NCI-H2107 (cell line): ENCODE measurements at regions not wholly inside any gene's neighbourhood (a gene's known extent, or its start where the extent isn't known, plus 50 kb on each side); places are given as distances from the start of the nearest gene placed in this dataset.
"Not testable (repeated sequence)": the region's sequence is repeated elsewhere in the genome, so short reads cannot be mapped to it uniquely, and the experiment has no call there.

Source experiments
- DNase-seq: peaks from one replicate; lab custom pipeline; 2025; lab: John Stamatoyannopoulos, UW

- DNase-seq, result no peak
These were observed 102.6 kb downstream of the PLG start for GRCh38 chr6:160804639-160805038.

DNA sequence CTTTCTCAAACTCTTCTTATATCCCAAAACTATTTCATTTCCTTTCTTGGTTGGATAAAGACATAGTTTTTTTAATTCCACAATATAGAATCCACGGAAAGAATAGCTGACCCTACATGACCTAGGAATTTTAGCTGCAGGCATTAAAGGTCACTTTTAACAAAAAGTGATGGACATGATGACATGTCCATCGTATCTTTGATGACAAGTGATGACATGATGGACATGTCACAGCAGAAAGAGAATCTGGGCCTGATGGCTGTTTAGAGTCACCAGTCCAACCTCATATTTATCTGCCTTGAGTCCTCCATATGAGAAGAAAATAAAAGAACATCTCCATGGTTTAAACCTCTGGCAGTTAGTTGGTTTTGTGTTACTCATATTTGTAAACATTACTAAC, 106.2 kb downstream of the PLG start:
- no peak for DNase-seq

DNA sequence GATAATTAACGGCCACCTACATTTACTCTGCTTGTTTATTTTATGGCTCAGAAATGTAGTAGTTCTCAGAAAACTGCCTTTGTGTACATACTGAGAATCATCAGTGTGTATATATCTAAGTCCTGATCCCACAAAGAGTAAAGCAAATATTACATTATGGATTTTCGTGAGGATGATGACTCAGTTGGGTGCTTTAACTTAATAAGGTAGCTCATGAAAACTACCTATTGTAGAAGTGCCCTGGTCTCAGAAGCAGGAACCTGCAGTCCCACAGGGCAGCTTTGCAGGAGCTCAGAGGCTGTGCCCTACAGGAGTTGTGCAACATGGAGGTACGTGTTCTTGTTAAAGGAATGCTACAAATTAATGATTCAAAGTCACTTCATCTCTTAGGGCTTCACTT, 108.2 kb downstream of the PLG start:
- no peak for DNase-seq

DNA sequence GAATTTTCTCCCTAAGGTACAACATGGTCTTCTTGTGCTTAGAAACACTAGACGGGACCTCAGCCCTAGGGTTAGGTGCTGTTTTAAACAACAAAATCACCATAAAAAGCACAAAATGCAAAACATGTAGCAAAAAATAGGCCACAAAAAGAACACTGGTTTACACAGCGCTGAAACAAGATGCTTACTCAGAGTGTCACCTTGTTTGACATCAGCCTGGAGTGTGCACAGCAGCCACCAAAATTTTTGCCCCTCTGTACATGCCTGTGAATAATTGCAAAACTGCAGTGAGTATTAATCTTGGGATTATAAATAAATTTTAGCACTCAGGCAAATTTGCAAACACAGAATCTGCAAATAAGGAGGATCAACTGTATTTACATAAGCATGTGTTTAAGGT, 110.1 kb downstream of the PLG start:
- DNase-seq, result no peak

GRCh38 chr6:160818934-160819333, 116.9 kb downstream of the PLG start:
- DNase-seq, result no peak

GRCh38 chr6:160820661-160821060, 118.6 kb downstream of the PLG start:
- DNase-seq, result not testable (repeated sequence)

DNA sequence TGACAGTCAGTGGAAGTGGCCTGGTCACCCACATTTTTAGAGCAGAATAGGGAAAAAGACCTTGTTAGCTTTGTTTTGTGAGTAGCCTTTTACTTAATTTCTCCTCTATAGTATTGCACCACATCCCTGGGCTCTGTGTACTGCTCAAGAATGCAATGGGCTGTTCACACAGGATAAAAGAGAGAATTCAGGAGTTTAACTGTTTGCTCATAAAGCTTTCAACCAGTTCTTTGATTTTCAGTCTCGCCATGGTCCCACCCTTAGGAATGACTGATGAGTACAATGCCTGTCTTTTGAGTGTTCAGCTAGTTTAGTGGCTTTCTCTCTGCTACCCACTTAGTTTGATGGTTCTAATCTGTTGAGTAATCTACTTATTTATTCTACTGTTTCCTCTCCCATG, 129.7 kb downstream of the PLG start:
- DNase-seq, result no peak

- no peak for DNase-seq
These were observed 130.4 kb downstream of the PLG start for GRCh38 chr6:160832422-160832821.

GRCh38 chr6:160837146-160837545, 135.1 kb downstream of the PLG start:
- DNase-seq, result no peak

GRCh38 chr6:160851031-160851430, 140.5 kb upstream of the MAP3K4 start:
- no peak for DNase-seq

DNA sequence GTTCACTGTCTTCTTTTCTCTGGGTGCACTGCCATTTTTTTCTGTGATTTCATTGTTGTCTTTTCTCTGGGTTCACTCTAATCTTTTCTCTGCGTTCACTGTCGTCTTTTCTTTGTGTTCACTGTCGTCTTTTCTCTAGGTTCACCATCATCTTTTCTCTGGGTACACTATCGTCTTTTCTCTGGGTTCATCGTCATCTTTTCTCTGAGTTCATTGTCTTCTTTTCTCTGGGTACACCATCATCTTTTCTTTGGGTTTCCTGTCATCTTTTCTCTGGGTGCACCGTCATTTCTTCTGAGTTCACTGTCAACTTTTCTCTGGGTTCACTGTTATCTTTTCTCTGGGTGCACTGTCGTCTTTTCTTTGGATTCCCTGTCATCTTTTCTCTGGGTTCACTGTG, 137.6 kb upstream of the MAP3K4 start:
- no peak for DNase-seq

DNA sequence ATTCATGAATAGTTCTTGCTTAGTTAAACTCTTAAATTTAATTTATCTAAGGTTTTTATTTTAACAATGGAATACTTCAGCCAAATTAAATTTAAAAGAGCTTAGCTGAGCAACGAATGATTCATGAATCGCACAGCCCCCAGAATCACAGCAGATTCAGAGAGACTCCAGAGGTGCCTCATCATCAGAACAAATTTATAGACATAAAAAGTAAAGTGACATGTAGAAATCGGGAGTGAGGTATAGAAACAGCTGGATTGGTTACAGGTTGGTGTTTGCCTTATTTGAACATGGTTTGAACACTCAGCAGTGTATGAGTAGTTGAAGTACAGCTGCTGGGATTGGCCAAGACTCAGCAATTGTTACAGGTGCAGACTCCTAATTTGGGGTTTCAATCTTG, 132.7 kb upstream of the MAP3K4 start:
- no peak for DNase-seq

- DNase-seq, result no peak
These were observed 131.7 kb upstream of the MAP3K4 start for GRCh38 chr6:160859822-160860221.

- no peak for DNase-seq
These were observed 129.7 kb upstream of the MAP3K4 start for GRCh38 chr6:160861824-160862223.

DNA sequence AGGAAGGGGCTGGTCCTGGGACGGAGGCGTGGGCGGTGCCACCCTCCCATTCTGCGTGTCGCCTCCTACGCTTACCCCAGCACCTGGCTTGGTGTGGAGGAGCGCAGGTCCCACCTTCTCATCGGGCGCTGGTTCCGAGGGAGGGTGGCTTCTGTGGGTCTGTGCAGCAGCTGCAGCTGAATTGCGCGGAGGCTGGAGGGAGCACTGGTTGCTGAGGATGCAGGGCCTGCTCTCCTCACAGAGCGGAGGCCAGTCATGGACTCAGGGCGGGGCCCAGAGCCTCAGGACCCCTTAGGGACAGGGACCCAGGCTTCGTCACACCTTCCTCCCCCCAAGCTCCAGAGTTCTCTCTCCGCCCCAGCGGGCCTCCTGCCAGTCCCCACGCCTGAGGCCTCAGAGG, 127.8 kb upstream of the MAP3K4 start:
- DNase-seq, result no peak

GRCh38 chr6:160871320-160871719, 120.2 kb upstream of the MAP3K4 start:
- no peak for DNase-seq

GRCh38 chr6:160881148-160881808, 110.3 kb upstream of the MAP3K4 start:
- DNase-seq, result no peak

- no peak for DNase-seq
These were observed 109.6 kb upstream of the MAP3K4 start for GRCh38 chr6:160882006-160882405.

DNA sequence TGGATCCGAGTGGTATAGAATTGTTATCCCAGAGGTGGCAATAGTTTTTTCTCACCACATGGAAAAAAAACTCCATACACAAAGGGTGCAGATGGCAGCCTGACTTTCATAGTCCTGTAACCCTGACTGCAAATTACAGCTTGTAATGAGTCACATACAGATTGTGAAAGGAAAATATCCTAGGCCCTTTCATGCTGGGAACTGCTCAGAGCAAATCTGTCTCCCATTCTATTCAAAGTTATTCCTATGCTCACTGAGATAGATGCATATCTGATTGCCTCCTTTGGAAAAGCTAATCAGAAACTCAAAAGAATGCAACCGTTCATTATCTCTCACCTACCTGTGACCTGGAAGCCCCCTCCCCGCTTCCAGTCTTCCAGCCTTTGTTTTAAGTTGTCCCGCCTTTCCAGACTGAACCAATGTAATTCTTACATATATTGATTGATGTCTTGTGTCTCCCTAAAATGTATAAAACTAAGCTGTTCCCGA, 108.7 kb upstream of the MAP3K4 start:
- no peak for DNase-seq

GRCh38 chr6:160883560-160883959, 108.0 kb upstream of the MAP3K4 start:
- no peak for DNase-seq

DNA sequence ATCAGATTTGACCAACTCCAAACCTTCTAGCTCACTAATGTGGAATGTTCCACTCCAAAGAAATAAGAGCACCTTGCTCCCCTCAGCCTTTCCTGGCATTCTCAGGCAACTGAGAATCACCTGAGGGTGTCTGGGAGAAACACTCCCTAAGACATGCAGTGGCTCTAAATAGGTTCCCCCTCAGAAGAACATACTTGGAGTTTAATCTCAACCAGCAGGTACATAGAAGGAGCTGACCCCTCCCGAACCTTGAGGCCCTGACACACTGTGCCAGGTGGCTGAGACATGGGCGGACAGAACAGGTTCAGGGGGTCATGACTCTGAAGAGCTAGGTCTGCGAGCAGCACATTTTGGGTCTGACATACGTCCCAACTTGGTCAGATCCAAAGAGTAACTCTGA, 107.6 kb upstream of the MAP3K4 start:
- no peak for DNase-seq

GRCh38 chr6:160889148-160889547, 102.4 kb upstream of the MAP3K4 start:
- not testable (repeated sequence) for DNase-seq

DNA sequence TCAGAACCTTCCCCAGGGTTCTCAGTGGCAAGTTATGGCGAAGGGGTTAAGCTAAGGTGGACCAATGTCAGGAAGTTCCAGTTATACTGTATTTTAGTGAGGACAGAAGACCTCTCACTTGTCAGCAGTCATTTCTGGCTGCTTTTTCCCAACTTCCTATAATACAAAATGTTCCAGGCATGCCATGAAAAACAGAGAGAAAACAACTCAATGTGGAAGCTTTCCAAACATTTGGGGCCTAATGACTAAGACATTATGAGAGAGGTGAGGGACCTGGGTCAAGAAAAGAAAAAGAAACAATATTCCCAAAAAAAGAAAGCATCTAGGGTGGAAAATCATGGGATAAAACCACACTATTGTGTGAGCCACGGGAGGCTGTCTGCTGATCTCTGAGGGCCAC, 99.9 kb upstream of the MAP3K4 start:
- DNase-seq, result no peak

DNA sequence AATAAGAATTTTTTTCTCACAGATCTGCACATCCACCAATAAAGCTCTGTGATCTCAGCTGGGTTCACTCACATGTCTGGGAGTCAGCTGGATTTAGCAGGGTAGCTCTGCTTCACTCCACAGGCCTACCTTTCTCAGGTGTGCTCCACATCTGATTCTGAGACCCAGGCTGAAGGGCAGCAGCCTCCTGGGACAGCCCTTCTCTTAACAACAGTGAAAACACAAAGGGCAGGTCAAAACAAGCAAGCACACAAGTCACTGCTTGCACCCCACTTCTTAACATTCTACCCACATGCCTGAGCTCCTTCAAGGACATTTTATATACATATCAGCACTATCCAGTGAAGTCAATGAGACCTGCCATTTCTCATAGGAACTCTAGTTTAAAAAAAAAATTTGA, 96.0 kb upstream of the MAP3K4 start:
- no peak for DNase-seq
